Heart left ventricle (tissue), 16 donors: ENCODE measurements at regions not wholly inside any gene's neighbourhood (a gene's known extent, or its start where the extent isn't known, plus 50 kb on each side); places are given as distances from the start of the nearest gene placed in this dataset.

Source experiments
- ATAC-seq, 4 donors: fragments of 200-7000 bp; cut with Tn5 transposase; one replicate each; pipeline ENCODE4 v1.9.1; 2020 to 2022; ENCODE audit warnings: moderate library complexity in 4 of 4, mild to moderate bottlenecking in 3 of 4, moderate number of reproducible peaks in 1 of 4
- DNase-seq, 5 donors: peaks; one replicate each; pipeline ENCODE4 v3.0.0-alpha.2; 2020
- H3K27ac ChIP-seq, 12 donors: fragments of 200-600 bp; sonication (generic) in 4 of 12; one replicate each; pipeline versions ENCODE4 v1.5.0 to v1.8.0; 2016 to 2022; ENCODE audit warnings: mild to moderate bottlenecking in 2 of 12
- H3K27me3 ChIP-seq, 9 donors: fragments of 200-600 bp; sonication (generic) in 2 of 9; one replicate each; pipeline versions ENCODE4 v1.5.1 to v1.8.0; 2016 to 2022; ENCODE audit warnings: mild to moderate bottlenecking in 3 of 9
- H3K36me3 ChIP-seq, 9 donors: fragments of 200-600 bp; sonication (generic) in 2 of 9; one replicate each; pipeline versions ENCODE4 v1.5.0 to v1.8.0; 2018 to 2022; ENCODE audit warnings: mild to moderate bottlenecking in 2 of 9
- H3K4me1 ChIP-seq, 12 donors: fragments of 200-600 bp; sonication (generic) in 4 of 12; one replicate each; pipeline versions ENCODE4 v1.5.0 to v1.8.0; 2016 to 2022; ENCODE audit warnings: mild to moderate bottlenecking in 3 of 12
- H3K4me3 ChIP-seq, 12 donors: fragments of 200-600 bp; sonication (generic) in 4 of 12; one replicate each; pipeline versions ENCODE4 v1.5.0 to v1.8.0; 2017 to 2022; ENCODE audit warnings: mild to moderate bottlenecking in 9 of 12, moderate library complexity in 4 of 12
- H3K9me3 ChIP-seq, 12 donors: fragments of 200-600 bp; sonication (generic) in 4 of 12; one replicate each; pipeline versions ENCODE4 v1.5.0 to v1.8.0; 2016 to 2022; ENCODE audit warnings: mild to moderate bottlenecking in 1 of 12
- POLR2A ChIP-seq, 2 donors: fragments of 450-650 bp; IDR thresholded peaks; one replicate each; pipeline ENCODE4 v1.6.1; 2017; ENCODE audit warnings: antibody characterized with exemption in 2 of 2, mild to moderate bottlenecking in 2 of 2, moderate library complexity in 2 of 2
- WGBS, 4 donors: extraction: QIAGEN DNeasy Blood & Tissue Kit in 2 of 4; methylation state at CpG; one replicate each; pipeline versions ENCODE4 v1.1.5 to v1.1.7; 2013 to 2018; 5-methylcytosine and 5-hydroxymethylcytosine counted together
- intact Hi-C, 10 donors: fragments of 100-400 bp; cut with DNase I; formaldehyde crosslinking; loops; one replicate each; pipeline versions ENCODE4 v1.11.1 to v1.14.2; 2022
- TF ChIP-seq, protein P1 (sequence below), 12 donors: fragments of 200-600 bp; sonication (generic) in 4 of 12; IDR thresholded peaks; one replicate each; pipeline versions ENCODE4 v1.5.0 to v1.8.0; 2018 to 2022; ENCODE audit warnings: antibody characterized with exemption in 12 of 12, mild to moderate bottlenecking in 5 of 12
- donor health status: ischemic (EF 13 %, LVEDD 7.1; RV severe dilation, severe dysfunction).
- donor health status: healthy with polysubstance abuse.
- donor health status: DM: no; HTN: yes; CAD: no.
- donor health status: DM: no; HTN: no; CAD: no.
- donor health status: ischemic (EF 25% LVEDD 6.9; RV normal size, moderate dysfunction).
- donor health status: ischemic (EF 25% LVEDD 5.7; RV mildly dilated, moderate dysfunction).
- donor health status: healthy.
- donor health status: DM: yes; HTN: yes; CAD: no.
- donor health status: ischemic (EF 35%, LVEDD 5.7; RV mildly dilated, moderate dysfunction).
- donor health status: nonischemic (EF 11% LVEDD 7.7; RV severe dilation, severe dysfunction).
- donor health status: DM: yes; HTN: yes; CAD: no.
- donor health status: PGD.
- donor health status: ischemic (EF 29% LVEDD 5.4; RV normal size, mild dysfunction).
- donor health status: nonischemic (EF 23%, LVEDD 6.1; RV moderate dilation, normal function).

DNA sequence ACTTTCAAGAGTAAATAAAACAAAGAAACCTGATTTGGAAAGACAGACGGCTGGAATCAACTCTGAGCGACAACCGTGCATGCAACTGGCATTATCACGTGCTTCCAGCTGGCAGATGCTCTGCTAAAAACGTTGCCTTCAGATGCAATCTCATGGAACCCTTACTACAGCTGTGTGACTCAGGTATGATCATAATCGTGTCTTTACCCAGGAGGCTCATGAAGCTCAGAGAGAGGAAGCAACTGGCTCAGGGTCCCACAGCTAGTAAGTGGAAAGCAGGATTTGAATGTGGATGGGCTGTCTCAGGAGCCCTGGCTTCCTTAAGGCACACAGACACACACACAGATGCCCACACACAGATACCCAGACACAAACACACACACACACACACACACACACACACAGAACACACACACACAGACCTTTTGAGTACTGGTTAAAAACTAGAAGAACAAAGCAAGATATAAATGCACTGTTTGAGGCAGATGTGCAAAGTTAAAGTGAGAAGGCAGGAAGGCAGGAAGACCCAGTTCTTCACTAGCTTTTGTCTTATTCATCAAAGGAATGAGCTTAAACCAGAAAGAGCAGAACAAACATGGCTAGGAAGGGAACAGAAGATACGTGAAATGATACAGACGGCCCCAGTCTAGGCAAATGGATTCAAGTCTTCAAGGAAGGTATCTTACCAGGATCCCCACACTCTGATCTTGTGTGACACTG lies 275.2 kb downstream of the MAF start:
- no peak overlapping the region for H3K4me3 ChIP-seq
- TF ChIP-seq, protein P1, sequence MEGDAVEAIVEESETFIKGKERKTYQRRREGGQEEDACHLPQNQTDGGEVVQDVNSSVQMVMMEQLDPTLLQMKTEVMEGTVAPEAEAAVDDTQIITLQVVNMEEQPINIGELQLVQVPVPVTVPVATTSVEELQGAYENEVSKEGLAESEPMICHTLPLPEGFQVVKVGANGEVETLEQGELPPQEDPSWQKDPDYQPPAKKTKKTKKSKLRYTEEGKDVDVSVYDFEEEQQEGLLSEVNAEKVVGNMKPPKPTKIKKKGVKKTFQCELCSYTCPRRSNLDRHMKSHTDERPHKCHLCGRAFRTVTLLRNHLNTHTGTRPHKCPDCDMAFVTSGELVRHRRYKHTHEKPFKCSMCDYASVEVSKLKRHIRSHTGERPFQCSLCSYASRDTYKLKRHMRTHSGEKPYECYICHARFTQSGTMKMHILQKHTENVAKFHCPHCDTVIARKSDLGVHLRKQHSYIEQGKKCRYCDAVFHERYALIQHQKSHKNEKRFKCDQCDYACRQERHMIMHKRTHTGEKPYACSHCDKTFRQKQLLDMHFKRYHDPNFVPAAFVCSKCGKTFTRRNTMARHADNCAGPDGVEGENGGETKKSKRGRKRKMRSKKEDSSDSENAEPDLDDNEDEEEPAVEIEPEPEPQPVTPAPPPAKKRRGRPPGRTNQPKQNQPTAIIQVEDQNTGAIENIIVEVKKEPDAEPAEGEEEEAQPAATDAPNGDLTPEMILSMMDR (IDR thresholded peaks at IDR 0.05), result no peak
- TF ChIP-seq POLR2A (IDR thresholded peaks at IDR 0.05), result no peak
- intact Hi-C loops, result no loop called here

DNA sequence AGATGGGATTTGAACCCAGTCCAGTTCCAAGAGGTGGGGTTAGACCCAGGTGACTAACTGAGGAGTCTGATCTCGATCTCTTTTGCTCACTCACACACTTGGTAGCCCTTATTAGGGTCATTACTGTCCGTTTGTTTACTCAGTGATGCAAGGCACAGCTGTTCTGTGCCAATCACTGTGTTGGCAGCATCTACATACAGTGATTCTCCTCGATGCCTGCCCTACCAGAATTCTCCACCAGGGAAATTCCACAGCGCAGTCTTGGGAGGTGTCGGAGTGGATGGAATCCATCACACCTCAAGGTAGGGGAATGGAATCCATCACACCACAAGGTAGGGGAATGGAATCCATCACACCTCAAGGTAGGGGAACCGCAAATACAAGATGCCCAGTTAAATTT lies 279.6 kb downstream of the MAF start:
- H3K9me3 ChIP-seq, result no peaks in the 10 kb centered on the region
- WGBS, 4 donors, result 87 to 92% (median 88%) methylated on average over 6 of the region's 6 CpGs
- no peak overlapping the region for H3K4me3 ChIP-seq
- no peak for TF ChIP-seq POLR2A (IDR thresholded peaks at IDR 0.05)
- TF ChIP-seq, protein P1 (IDR thresholded peaks at IDR 0.05), result no peak
- ATAC-seq (no peak), DNase-seq (no peak)
- H3K27ac ChIP-seq, result no peak overlapping the region
- H3K4me1 ChIP-seq, result no peaks in the 10 kb centered on the region
- intact Hi-C loops, result no loop called here
- no peaks in the 10 kb centered on the region for H3K36me3 ChIP-seq
- peaks cover 0 to 17% (median 3%) of the 10 kb centered on the region in 9 donors for H3K27me3 ChIP-seq

More for the DNA sequence above, 275.2 kb downstream of the MAF start:
- no peak for DNase-seq
- no peaks in the 10 kb centered on the region for H3K9me3 ChIP-seq
- H3K36me3 ChIP-seq, result no peaks in the 10 kb centered on the region
- no peak for ATAC-seq
- H3K27ac ChIP-seq, result no peak overlapping the region
- WGBS, 4 donors, result 70 to 78% (median 74%) methylated on average over 8 of the region's 8 CpGs
- peaks cover 0 to 14% (median 0%) of the 10 kb centered on the region in 9 donors for H3K27me3 ChIP-seq
- H3K4me1 ChIP-seq, result peaks cover 0 to 24% (median 0%) of the 10 kb centered on the region in 12 donors

DNA sequence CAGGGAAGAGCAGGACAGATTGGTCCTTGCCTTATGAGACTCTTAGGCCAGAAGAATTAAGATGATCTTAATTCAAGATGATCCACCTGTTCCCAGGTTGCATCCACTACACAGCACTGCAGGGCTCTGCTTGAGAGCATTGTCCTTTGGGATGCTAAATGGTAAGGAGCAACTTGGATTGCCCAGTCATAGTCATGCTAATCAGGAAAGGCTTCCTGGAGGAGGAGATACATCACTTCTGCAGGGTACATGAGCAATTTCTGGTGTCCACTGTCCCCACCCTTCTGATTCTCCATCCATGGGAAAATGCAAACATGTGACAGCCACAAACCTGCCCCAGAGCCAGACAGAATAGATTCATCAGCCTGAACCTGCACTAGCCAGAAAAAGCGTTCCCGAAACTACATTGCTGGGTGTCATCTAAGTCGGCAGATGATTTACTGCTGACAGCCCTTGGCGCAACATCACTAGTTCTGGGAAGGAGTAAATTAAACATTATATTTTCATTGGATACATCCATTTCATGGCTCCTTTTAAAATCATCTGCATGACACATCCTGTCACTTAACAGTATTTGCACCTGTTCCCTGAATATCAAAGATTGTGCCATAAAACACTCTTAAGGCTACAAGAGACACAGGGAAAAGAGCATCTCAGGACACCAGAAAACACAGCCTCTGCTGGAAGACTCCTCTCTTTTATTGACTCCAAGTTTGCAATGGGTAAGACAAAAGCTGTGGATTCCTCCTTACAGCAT lies 282.2 kb downstream of the MAF start:
- no peak for TF ChIP-seq POLR2A (IDR thresholded peaks at IDR 0.05)
- TF ChIP-seq, protein P1 (IDR thresholded peaks at IDR 0.05), result no peak
- H3K36me3 ChIP-seq, result no peaks in the 10 kb centered on the region
- WGBS, 4 donors, result 77 to 95% (median 82%) methylated on average over 4 of the region's 4 CpGs
- no peak overlapping the region for H3K27ac ChIP-seq
- H3K4me3 ChIP-seq, result no peak overlapping the region
- H3K4me1 ChIP-seq, result peaks cover 0 to 9% (median 0%) of the 10 kb centered on the region in 12 donors
- no peak for DNase-seq
- H3K27me3 ChIP-seq, result peaks cover 0 to 13% (median 3%) of the 10 kb centered on the region in 9 donors
- H3K9me3 ChIP-seq, result no peaks in the 10 kb centered on the region
- intact Hi-C loops, result no loop called here
- no peak for ATAC-seq

DNA sequence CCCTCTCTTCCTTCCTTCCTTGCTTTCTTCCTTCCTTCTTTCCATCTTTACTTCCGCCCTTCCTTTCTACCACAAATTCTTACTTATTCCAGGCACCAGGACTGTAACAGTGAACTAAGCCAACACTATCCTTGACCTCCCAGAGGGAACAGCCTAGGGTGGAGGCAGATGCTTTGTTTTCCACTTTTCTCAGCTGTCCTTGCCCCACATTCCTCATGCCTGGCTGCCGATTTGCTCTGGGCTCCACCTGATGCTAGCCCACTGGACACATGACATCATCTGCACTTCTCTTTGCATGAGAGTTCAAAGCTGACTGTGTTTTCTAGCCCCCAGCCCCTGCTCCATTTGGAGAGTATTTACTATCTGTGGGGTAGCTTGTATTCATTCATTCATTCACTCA lies 283.0 kb downstream of the MAF start:
- WGBS, 4 donors, result 53 to 63% (median 58%) methylated on average over 2 of the region's 2 CpGs
- H3K36me3 ChIP-seq, result no peaks in the 10 kb centered on the region
- H3K27ac ChIP-seq, result no peak overlapping the region
- no peak overlapping the region for H3K4me3 ChIP-seq
- peaks cover 0 to 20% (median 3%) of the 10 kb centered on the region in 9 donors for H3K27me3 ChIP-seq
- intact Hi-C loops, result no loop called here
- no peak for ATAC-seq
- H3K9me3 ChIP-seq, result no peaks in the 10 kb centered on the region
- H3K4me1 ChIP-seq, result peaks cover 0 to 9% (median 0%) of the 10 kb centered on the region in 12 donors
- no peak for TF ChIP-seq POLR2A (IDR thresholded peaks at IDR 0.05)
- TF ChIP-seq, protein P1 (IDR thresholded peaks at IDR 0.05), result no peak
- no peak for DNase-seq
